ENCODE measurements at regions not wholly inside any gene's neighbourhood (a gene's known extent, or its start where the extent isn't known, plus 50 kb on each side); places are given as distances from the start of the nearest gene placed in this dataset.

- no peak for DNase-seq
Measured at GRCh38 chr15:67992411-67992810, 61.7 kb upstream of the PIAS1 start.

DNA sequence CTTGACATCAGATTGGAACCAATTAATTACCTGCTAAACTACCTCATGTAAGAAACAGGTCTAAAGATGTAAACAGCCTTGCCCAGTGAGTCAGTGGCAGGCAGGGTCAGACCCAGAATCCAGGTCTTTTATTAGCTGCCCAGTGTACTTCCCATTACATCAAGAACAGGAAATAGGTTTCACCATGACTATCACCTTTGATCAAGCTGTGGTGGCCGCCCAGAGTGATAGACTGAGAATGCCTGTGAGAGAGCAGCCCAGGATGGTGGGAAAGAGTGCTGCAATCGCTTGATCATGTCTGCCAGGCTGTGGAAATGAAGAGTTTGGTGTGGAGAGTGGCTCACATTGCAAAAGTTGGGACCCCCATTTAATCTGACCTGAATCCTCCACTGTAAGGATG, 61.3 kb upstream of the PIAS1 start:
- DNase-seq, result no peak

DNA sequence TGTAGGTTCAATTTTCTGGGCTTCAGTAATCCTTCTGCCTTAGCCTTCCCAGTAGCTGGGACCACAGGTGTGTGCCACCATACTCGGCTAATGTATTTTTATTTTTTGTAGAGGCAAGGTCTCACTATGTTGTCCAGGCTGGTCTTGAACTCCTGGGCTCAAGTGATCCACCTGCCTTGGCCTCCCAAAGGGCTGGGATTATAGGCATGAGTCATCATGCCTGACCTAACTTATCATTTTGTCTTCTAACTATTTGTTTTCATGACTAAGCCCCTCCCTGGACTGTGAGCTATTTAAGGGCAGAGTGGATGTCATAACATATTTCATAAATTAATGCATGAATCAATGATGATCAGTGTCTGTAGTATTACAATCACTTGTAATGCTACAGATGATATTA, 56.1 kb upstream of the PIAS1 start:
- no peak for DNase-seq

DNA sequence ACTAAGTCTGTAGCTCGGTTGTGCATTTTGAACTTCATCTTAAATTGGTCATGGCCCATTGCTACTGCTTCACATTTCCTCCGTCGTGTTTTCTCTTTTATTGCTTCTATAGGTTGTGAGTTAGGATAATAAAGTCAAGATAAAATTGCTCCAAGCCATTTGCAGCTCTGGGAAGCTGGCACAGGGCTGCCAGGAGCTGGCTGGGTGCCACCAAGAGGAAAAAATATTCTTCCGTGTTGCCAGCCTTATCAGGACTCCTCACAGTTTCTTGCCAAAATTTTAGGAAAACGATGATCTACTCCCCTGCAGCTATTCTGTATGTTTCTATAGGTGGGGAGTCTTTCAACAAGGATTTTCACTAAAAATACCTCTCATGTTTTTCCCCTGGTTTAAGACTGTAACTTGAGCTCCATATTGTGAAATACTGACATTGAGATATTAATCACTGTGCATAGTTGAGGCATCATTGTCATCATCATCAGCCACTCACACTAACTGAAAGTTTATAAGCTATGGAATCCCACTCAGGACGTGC, 55.4 kb upstream of the PIAS1 start:
- DNase-seq, result no peak

DNA sequence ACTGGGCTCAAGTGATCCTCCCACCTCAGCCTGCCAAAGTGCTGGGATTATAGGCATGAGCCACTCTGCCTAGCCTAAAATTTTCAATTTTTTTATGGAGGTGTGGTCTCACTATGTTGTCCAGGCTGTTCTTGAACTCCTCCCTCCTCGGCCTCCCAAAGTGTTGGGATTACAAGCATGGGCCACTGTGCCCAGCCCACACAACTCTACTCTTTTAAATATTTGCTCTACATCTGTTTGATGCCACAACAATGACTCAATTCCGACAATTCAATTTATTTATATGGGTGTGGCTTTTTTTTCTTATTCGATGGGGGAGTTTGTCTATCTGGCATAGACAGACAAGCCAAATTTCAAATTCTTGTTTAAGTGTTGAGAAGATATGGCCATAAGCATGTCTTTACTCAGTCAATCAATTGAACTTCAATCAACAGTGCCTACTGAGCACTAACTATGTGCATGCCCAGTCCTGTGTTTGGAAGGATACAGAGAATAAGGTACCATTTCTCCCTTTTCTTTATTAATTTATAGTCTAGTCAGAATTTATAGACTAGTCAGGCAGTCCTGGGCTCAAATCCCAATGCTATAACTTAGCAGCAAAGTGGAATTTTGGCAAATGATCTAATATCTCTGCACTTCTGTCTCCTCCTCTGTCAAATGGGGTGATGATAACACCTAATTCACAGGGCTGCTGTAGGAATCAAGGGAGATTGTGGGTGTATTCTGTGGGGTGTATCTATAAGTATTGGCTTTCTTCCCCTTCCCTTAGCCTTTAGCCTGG, 54.6 kb upstream of the PIAS1 start:
- DNase-seq, result no peak

DNA sequence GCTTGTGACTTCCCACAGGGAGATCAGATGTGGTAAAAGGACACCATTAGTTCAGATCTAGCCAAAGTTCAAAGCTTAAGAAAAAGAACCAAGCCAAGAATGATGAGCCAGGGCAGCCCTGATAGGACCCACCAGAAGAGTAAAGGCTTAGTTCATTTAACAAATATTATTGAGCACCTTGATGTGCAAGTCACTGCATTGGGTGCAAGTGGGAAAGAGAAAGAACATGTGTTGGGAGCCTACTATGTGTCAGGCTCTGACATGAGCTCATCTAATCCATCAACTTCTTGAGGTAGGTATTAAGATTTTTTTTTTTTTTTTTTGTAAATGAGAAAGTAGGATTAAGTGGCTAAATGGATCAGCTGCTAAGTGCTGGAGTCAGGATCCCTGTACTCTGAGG, 53.4 kb upstream of the PIAS1 start:
- DNase-seq, result no peak

DNA sequence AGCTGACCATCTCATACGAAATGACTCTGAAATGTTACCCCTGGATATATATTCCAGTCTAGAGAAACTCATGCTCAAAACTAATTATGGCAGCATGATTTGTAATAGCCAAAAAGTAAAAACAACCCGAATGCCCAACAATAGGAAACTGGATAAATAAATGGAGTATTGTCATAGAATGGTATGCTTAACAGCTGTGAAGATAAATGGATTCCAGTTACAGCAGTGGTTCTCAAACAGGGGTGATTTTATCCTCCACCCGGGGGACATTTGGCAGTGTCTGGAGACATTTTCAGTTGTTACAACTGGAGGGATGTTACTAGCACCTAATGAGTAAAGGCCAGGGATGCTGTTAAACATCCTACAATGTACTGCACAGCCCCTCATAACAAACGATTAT, 52.3 kb upstream of the PIAS1 start:
- no peak for DNase-seq

DNA sequence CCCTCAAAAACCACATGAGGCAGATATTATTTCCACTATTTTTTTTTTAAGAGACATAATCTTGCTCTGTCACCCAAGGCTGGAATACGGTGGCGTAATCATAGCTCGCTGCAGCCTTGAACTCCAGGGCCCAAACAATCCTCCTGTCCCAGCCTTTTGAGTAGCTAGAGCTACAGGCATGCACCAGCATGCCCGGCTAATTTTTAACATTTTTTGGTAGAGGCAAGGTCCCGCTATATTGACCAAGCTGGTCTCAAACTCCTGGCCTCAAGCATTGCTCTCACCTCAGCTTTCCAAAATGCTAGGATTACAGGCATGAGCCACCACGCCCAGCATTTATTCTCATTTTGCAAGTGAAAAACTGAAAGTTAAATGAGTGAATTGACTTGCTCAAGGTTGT, 50.8 kb upstream of the PIAS1 start:
- no peak for DNase-seq
